GF-D8 (cell line): ENCODE measurements at regions not wholly inside any gene's neighbourhood (a gene's known extent, or its start where the extent isn't known, plus 50 kb on each side); places are given as distances from the start of the nearest gene placed in this dataset.

ENCODE experiments used
- DNase-seq: peaks from one replicate; lab custom pipeline; 2025; lab: John Stamatoyannopoulos, UW

GRCh38 chr11:134797411-134798089 lies 385.5 kb upstream of the B3GAT1 start:
- DNase-seq = no peak

- DNase-seq = no peak
Observed at GRCh38 chr11:134795017-134795416, 383.0 kb upstream of the B3GAT1 start.

GRCh38 chr11:134794192-134794591 lies 382.1 kb upstream of the B3GAT1 start:
- no peak for DNase-seq

GRCh38 chr11:134792677-134793076 lies 380.6 kb upstream of the B3GAT1 start:
- no peak for DNase-seq

GRCh38 chr11:134792044-134792443 lies 380.0 kb upstream of the B3GAT1 start:
- no peak for DNase-seq

- no peak for DNase-seq
Observed at GRCh38 chr11:134791102-134791501, 379.1 kb upstream of the B3GAT1 start.

GRCh38 chr11:134789104-134789503 lies 377.1 kb upstream of the B3GAT1 start:
- DNase-seq = no peak

- no peak for DNase-seq
Observed at GRCh38 chr11:134786636-134787035, 374.6 kb upstream of the B3GAT1 start.

GRCh38 chr11:134785660-134786284 lies 373.7 kb upstream of the B3GAT1 start:
- DNase-seq = no peak

GRCh38 chr11:134785059-134785458 lies 373.0 kb upstream of the B3GAT1 start:
- no peak for DNase-seq

GRCh38 chr11:134784568-134784967 lies 372.5 kb upstream of the B3GAT1 start:
- DNase-seq = no peak

GRCh38 chr11:134784046-134784445 lies 372.0 kb upstream of the B3GAT1 start:
- DNase-seq = no peak

GRCh38 chr11:134783234-134783633 lies 371.2 kb upstream of the B3GAT1 start:
- DNase-seq = no peak

GRCh38 chr11:134781380-134781866 lies 369.4 kb upstream of the B3GAT1 start:
- no peak for DNase-seq

- DNase-seq = no peak
Observed at GRCh38 chr11:134780486-134781147, 368.6 kb upstream of the B3GAT1 start.

- no peak for DNase-seq
Observed at GRCh38 chr11:134779179-134779578, 367.1 kb upstream of the B3GAT1 start.

- DNase-seq = no peak
Observed at GRCh38 chr11:134768463-134768862, 356.4 kb upstream of the B3GAT1 start.

GRCh38 chr11:134765565-134765964 lies 353.5 kb upstream of the B3GAT1 start:
- DNase-seq = no peak

- DNase-seq = no peak
Observed at GRCh38 chr11:134764966-134765365, 352.9 kb upstream of the B3GAT1 start.

GRCh38 chr11:134764367-134764766 lies 352.3 kb upstream of the B3GAT1 start:
- no peak for DNase-seq

GRCh38 chr11:134763030-134763388 lies 351.0 kb upstream of the B3GAT1 start:
- no peak for DNase-seq

GRCh38 chr11:134762248-134763029 lies 350.4 kb upstream of the B3GAT1 start:
- no peak for DNase-seq

- no peak for DNase-seq
Observed at GRCh38 chr11:134761926-134762247, 349.8 kb upstream of the B3GAT1 start.
